Caco-2 (cell line): ENCODE measurements at regions not wholly inside any gene's neighbourhood (a gene's known extent, or its start where the extent isn't known, plus 50 kb on each side); places are given as distances from the start of the nearest gene placed in this dataset.

ENCODE experiments used
- BruUV-seq: library from RNA; stranded (reverse); fragments of 400-500 nt; replicated peaks from 2 replicates; lab custom pipeline; 2021; lab: Mats Ljungman, UMichigan
- CTCF ChIA-PET: fragments of 300-600 bp; sonication (Branson Sonifier 250); formaldehyde crosslinking; loops from one replicate; lab custom pipeline; 2022; ENCODE audit warnings: antibody characterized with exemption; lab: Charles Lee
- POLR2A ChIA-PET: fragments of 300-600 bp; sonication (Branson Sonifier 250); formaldehyde crosslinking; loops from one replicate; lab custom pipeline; 2022; ENCODE audit warnings: antibody characterized with exemption; lab: Charles Lee
- DNase-seq, 2 experiments: peaks; one replicate each; pipeline versions ENCODE4 v3.0.0 to v3.0.0-alpha.2; 2020 to 2022
- H3K27me3 ChIP-seq: replicated peaks from 2 replicates; pipeline ENCODE4 v1.6.0; 2011; ENCODE audit warnings: low read length; ENCODE audit not compliant: control insufficient read depth, insufficient read depth
- H3K36me3 ChIP-seq: 2 replicates; pipeline ENCODE4 v1.5.1; 2011; ENCODE audit warnings: low read length; ENCODE audit not compliant: control insufficient read depth, insufficient read depth
- H3K4me1 ChIP-seq: fragments of 250-450 bp; sonication (Bioruptor Pico); 2 replicates; pipeline ENCODE4 v1.5.1; 2020; ENCODE audit warnings: mild to moderate bottlenecking
- H3K4me3 ChIP-seq: 2 replicates; pipeline ENCODE4 v1.5.1; 2011; ENCODE audit warnings: low read depth, mild to moderate bottlenecking, control low read depth, low read length
- H3K9me3 ChIP-seq: fragments of 250-450 bp; sonication (Bioruptor Pico); 2 replicates; pipeline ENCODE4 v1.5.1; 2020; ENCODE audit warnings: mild to moderate bottlenecking, moderate library complexity
- H3K27ac Mint-ChIP-seq: one replicate; pipeline ENCODE4 v1.8.0; 2022; ENCODE audit warnings: mixed read lengths; ENCODE audit not compliant: unreplicated experiment
- H3K27me3 Mint-ChIP-seq: one replicate; pipeline ENCODE4 v1.8.0; 2022; ENCODE audit warnings: mixed read lengths; ENCODE audit not compliant: insufficient read depth, unreplicated experiment
- H3K36me3 Mint-ChIP-seq: one replicate; pipeline ENCODE4 v1.8.0; 2022; ENCODE audit warnings: mild to moderate bottlenecking, mixed read lengths; ENCODE audit not compliant: insufficient read depth, unreplicated experiment
- H3K4me1 Mint-ChIP-seq: one replicate; pipeline ENCODE4 v1.8.0; 2022; ENCODE audit warnings: low read depth, mixed read lengths; ENCODE audit not compliant: unreplicated experiment
- H3K4me3 Mint-ChIP-seq: one replicate; pipeline ENCODE4 v1.8.0; 2022; ENCODE audit warnings: mild to moderate bottlenecking, moderate library complexity, mixed read lengths; ENCODE audit not compliant: unreplicated experiment
- H3K9me3 Mint-ChIP-seq: one replicate; pipeline ENCODE4 v1.8.0; 2022; ENCODE audit warnings: mixed read lengths; ENCODE audit not compliant: unreplicated experiment
- intact Hi-C: fragments of 100-400 bp; cut with micrococcal nuclease; formaldehyde crosslinking; loops from one replicate; pipeline ENCODE4 v1.10.0; 2022; ENCODE audit not compliant: unreplicated experiment
- TF ChIP-seq, protein P1 (sequence below), 2 experiments: fragments of 200-600 bp in 1 of 2; IDR thresholded peaks; 1 replicate in 1 of 2; 2 replicates in 1 of 2; pipeline versions ENCODE4 v1.5.1 to v1.8.0; 2011 to 2022; ENCODE audit warnings: antibody characterized with exemption in 1 of 2, control low read depth in 1 of 2, inconsistent platforms in 1 of 2, low read depth in 1 of 2, low read length in 1 of 2, mild to moderate bottlenecking in 1 of 2, moderate library complexity in 1 of 2; ENCODE audit not compliant: insufficient read depth in 1 of 2, severe bottlenecking in 1 of 2, unreplicated experiment in 1 of 2

DNA sequence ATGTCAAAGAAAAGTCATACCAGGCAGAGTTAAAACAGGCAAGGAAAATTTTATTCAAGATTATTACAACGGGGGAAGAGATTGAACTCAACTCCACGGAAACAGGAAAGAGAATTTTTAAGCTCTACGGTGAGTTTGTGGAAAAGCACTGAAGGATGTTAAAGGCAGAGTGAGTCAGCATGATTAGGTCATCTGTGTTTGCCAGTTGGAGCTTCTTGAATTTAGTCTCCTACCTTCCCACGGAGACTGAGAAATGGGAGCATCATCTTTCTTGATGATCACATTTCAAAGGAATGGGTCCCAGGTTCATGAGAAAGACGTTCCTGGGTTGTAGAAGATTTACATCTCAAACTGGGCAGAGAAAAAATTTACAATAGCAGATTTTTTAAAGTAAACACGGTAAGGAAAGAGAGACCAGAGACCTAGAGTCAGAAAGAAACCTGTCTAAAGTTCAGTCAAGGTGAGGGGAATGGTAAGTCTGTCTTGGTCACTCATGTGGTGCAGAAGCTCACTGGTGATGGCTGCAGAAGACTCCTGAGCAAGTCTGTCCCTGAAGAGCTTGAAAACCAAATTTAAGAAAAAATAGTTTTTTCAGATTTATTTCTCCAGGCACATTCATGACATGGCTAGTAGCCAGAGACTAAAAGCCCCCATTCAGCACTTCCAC is 516.9 kb upstream of the LRRN3 start:
- Histone ChIP-seq H3K4me3 (no peak overlapping the region), H3K27me3 (no peaks in the 10 kb centered on the region), H3K36me3 (no peaks in the 10 kb centered on the region), H3K9me3 (no peaks in the 10 kb centered on the region), H3K4me1 (no peaks in the 10 kb centered on the region)
- Mint-ChIP-seq H3K4me1 (no peaks in the 10 kb centered on the region), H3K36me3 (no peaks in the 10 kb centered on the region), H3K4me3 (no peak overlapping the region), H3K9me3 (no peaks in the 10 kb centered on the region), H3K27ac (no peak overlapping the region), H3K27me3 (peaks cover 3% of the 10 kb centered on the region)
- ChIA-PET CTCF (no interaction called here), POLR2A (no interaction called here)
- no peak for DNase-seq
- BruUV-seq: no TSS peak
- intact Hi-C loops: no loop called here
- TF ChIP-seq, protein P1, sequence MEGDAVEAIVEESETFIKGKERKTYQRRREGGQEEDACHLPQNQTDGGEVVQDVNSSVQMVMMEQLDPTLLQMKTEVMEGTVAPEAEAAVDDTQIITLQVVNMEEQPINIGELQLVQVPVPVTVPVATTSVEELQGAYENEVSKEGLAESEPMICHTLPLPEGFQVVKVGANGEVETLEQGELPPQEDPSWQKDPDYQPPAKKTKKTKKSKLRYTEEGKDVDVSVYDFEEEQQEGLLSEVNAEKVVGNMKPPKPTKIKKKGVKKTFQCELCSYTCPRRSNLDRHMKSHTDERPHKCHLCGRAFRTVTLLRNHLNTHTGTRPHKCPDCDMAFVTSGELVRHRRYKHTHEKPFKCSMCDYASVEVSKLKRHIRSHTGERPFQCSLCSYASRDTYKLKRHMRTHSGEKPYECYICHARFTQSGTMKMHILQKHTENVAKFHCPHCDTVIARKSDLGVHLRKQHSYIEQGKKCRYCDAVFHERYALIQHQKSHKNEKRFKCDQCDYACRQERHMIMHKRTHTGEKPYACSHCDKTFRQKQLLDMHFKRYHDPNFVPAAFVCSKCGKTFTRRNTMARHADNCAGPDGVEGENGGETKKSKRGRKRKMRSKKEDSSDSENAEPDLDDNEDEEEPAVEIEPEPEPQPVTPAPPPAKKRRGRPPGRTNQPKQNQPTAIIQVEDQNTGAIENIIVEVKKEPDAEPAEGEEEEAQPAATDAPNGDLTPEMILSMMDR (IDR thresholded peaks at IDR 0.05; ENCODE audit: insufficient read depth in 1 of 2, low read depth in 1 of 2, low read length in 1 of 2, severe bottlenecking in 1 of 2, unreplicated experiment in 1 of 2): no peak

DNA sequence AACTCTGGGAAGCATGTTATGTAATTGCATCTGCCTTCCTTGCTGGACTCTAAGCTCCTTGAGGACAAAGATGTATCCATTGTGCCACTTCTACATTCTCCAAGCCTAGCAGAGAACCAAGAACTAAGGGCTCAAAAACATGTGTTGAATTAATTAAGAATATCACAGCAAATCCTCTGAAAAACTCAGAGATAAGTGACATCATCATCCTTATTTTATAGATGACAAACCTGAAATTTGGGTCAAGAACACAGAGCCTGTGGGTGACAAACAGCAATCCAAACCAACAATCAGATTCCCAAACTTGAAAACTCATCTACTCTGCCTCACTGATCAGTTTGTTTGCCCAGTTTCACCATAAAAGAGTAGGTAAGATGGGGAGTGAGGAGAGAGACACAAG is 503.6 kb upstream of the LRRN3 start:
- Mint-ChIP-seq H3K4me3 (no peak overlapping the region), H3K4me1 (no peaks in the 10 kb centered on the region), H3K27ac (no peak overlapping the region), H3K36me3 (no peaks in the 10 kb centered on the region), H3K27me3 (no peaks in the 10 kb centered on the region), H3K9me3 (no peaks in the 10 kb centered on the region)
- H3K9me3 ChIP-seq: no peaks in the 10 kb centered on the region
- no peaks in the 10 kb centered on the region for H3K36me3 ChIP-seq
- intact Hi-C loops: no loop called here
- no peak overlapping the region for H3K4me3 ChIP-seq
- no peaks in the 10 kb centered on the region for H3K27me3 ChIP-seq
- no peaks in the 10 kb centered on the region for H3K4me1 ChIP-seq
- ChIA-PET POLR2A (no interaction called here), CTCF (no interaction called here)
- no peak for DNase-seq
- TF ChIP-seq, protein P1 (IDR thresholded peaks at IDR 0.05; ENCODE audit: insufficient read depth in 1 of 2, low read depth in 1 of 2, low read length in 1 of 2, severe bottlenecking in 1 of 2, unreplicated experiment in 1 of 2): no peak
- BruUV-seq: no TSS peak

GRCh38 chr7:110590415-110590814 is 500.5 kb upstream of the LRRN3 start:
- Histone ChIP-seq H3K36me3 (no peaks in the 10 kb centered on the region), H3K4me1 (no peaks in the 10 kb centered on the region), H3K9me3 (no peaks in the 10 kb centered on the region), H3K4me3 (no peak overlapping the region), H3K27me3 (no peaks in the 10 kb centered on the region)
- Mint-ChIP-seq H3K9me3 (no peaks in the 10 kb centered on the region), H3K36me3 (no peaks in the 10 kb centered on the region), H3K27ac (no peak overlapping the region), H3K4me3 (no peak overlapping the region), H3K27me3 (no peaks in the 10 kb centered on the region), H3K4me1 (no peaks in the 10 kb centered on the region)
- POLR2A ChIA-PET: no interaction called here
- TF ChIP-seq, protein P1 (IDR thresholded peaks at IDR 0.05; ENCODE audit: insufficient read depth in 1 of 2, low read depth in 1 of 2, low read length in 1 of 2, severe bottlenecking in 1 of 2, unreplicated experiment in 1 of 2): no peak
- intact Hi-C loops: loop anchor here (10.0 kb wide), 1 partner anchor 1144 kb away; no protein-coding TSS in a partner anchor
- CTCF ChIA-PET: interaction anchor here (0.5 kb wide), 1 partner anchor 1970 kb away, joined by 5 read pairs; no protein-coding TSS in a partner anchor
- no peak for DNase-seq
- BruUV-seq: no TSS peak
